SK-N-SH treated with all-trans-retinoic acid at 6 μM for 48 hours (cell line): ENCODE measurements at regions not wholly inside any gene's neighbourhood (a gene's known extent, or its start where the extent isn't known, plus 50 kb on each side); places are given as distances from the start of the nearest gene placed in this dataset.

Experiments used
- ATAC-seq: fragments of 200-7000 bp; cut with Tn5 transposase; 3 replicates; pipeline ENCODE4 v1.9.1; 2020; ENCODE audit warnings: mild to moderate bottlenecking, moderate library complexity
- ARNTL ChIP-seq: fragments of 450-650 bp; formaldehyde crosslinking; IDR thresholded peaks from 2 replicates; pipeline ENCODE4 v1.5.0; 2020; ENCODE audit warnings: low read depth, mild to moderate bottlenecking, moderate library complexity, borderline replicate concordance
- BACH2 ChIP-seq: fragments of 250-450 bp; sonication (Bioruptor Pico); IDR thresholded peaks from 2 replicates; pipeline ENCODE4 v1.9.0; 2021; ENCODE audit warnings: mild to moderate bottlenecking, borderline replicate concordance
- CREB5 ChIP-seq: fragments of 250-450 bp; sonication (Bioruptor Pico); IDR thresholded peaks from 2 replicates; pipeline ENCODE4 v1.5.1; 2020; ENCODE audit warnings: low read depth, mild to moderate bottlenecking, moderate library complexity
- CSRNP3 ChIP-seq: fragments of 250-450 bp; sonication (Bioruptor Pico); IDR thresholded peaks from 2 replicates; pipeline ENCODE4 v1.5.1; 2021; ENCODE audit warnings: mild to moderate bottlenecking, moderate library complexity
- ESRRG ChIP-seq: fragments of 250-450 bp; sonication (Bioruptor Pico); IDR thresholded peaks from 2 replicates; pipeline ENCODE4 v1.6.1; 2021; ENCODE audit warnings: mild to moderate bottlenecking
- GLIS3 ChIP-seq: fragments of 250-450 bp; sonication (Bioruptor Pico); IDR thresholded peaks from 2 replicates; pipeline ENCODE4 v1.5.0; 2020; ENCODE audit warnings: mild to moderate bottlenecking, moderate library complexity
- PATZ1 ChIP-seq: fragments of 250-450 bp; sonication (Bioruptor Pico); IDR thresholded peaks from 2 replicates; pipeline ENCODE4 v1.8.0; 2020; ENCODE audit warnings: mild to moderate bottlenecking, moderate library complexity, borderline replicate concordance
- POU6F1 ChIP-seq: fragments of 250-450 bp; sonication (Bioruptor Pico); IDR thresholded peaks from 2 replicates; pipeline ENCODE4 v1.8.0; 2021; ENCODE audit warnings: low read depth, mild to moderate bottlenecking, moderate library complexity, borderline replicate concordance
- PPARA ChIP-seq: fragments of 250-450 bp; sonication (Bioruptor Pico); IDR thresholded peaks from 2 replicates; pipeline ENCODE4 v1.5.0; 2020; ENCODE audit warnings: mild to moderate bottlenecking, borderline replicate concordance
- RARB ChIP-seq: fragments of 250-450 bp; sonication (Bioruptor Pico); IDR thresholded peaks from 2 replicates; pipeline ENCODE4 v1.8.0; 2021; ENCODE audit warnings: mild to moderate bottlenecking, moderate library complexity
- SNAI2 ChIP-seq: fragments of 250-450 bp; sonication (Bioruptor Pico); IDR thresholded peaks from 2 replicates; pipeline ENCODE4 v1.5.0; 2020; ENCODE audit warnings: mild to moderate bottlenecking, moderate library complexity
- TCF4 ChIP-seq: fragments of 250-450 bp; sonication (Bioruptor Pico); IDR thresholded peaks from 2 replicates; pipeline ENCODE4 v1.8.0; 2021; ENCODE audit warnings: mild to moderate bottlenecking, moderate library complexity, borderline replicate concordance
- TOX ChIP-seq: fragments of 250-450 bp; sonication (Bioruptor Pico); IDR thresholded peaks from 2 replicates; pipeline ENCODE4 v1.8.0; 2021; ENCODE audit warnings: mild to moderate bottlenecking, moderate library complexity, borderline replicate concordance
- TSHZ2 ChIP-seq: fragments of 250-450 bp; sonication (Bioruptor Pico); IDR thresholded peaks from 2 replicates; pipeline ENCODE4 v1.5.0; 2020; ENCODE audit warnings: mild to moderate bottlenecking, moderate library complexity
- ZC3H10 ChIP-seq: fragments of 250-450 bp; sonication (Bioruptor Pico); IDR thresholded peaks from 2 replicates; pipeline ENCODE4 v1.5.1; 2021; ENCODE audit warnings: mild to moderate bottlenecking, moderate library complexity
- ZFP30 ChIP-seq: fragments of 450-650 bp; formaldehyde crosslinking; IDR thresholded peaks from 2 replicates; pipeline ENCODE4 v1.5.0; 2022; ENCODE audit warnings: mild to moderate bottlenecking, moderate library complexity
- ZNF565 ChIP-seq: fragments of 450-650 bp; formaldehyde crosslinking; conservative IDR thresholded peaks from 2 replicates; pipeline ENCODE4 v1.5.0; 2020; ENCODE audit warnings: low read depth, mild to moderate bottlenecking, moderate library complexity
- ZNF70 ChIP-seq: fragments of 450-650 bp; formaldehyde crosslinking; IDR thresholded peaks from 2 replicates; pipeline ENCODE4 v1.5.0; 2020; ENCODE audit warnings: mild to moderate bottlenecking, moderate library complexity
- ZNF8 ChIP-seq: fragments of 450-650 bp; formaldehyde crosslinking; IDR thresholded peaks from 2 replicates; pipeline ENCODE4 v1.5.0; 2020; ENCODE audit warnings: mild to moderate bottlenecking, moderate library complexity

- TF ChIP-seq CREB5 (CRISPR knock-in tag) (no peak), CSRNP3 (CRISPR knock-in tag) (no peak), GLIS3 (CRISPR knock-in tag) (no peak), PPARA (CRISPR knock-in tag) (no peak), ZNF8 (CRISPR knock-in tag) (no peak), ZNF565 (CRISPR knock-in tag) (no peak), ARNTL (no peak), BACH2 (CRISPR knock-in tag) (no peak), RARB (CRISPR knock-in tag) (no peak), ZNF70 (CRISPR knock-in tag) (no peak)
Measured at GRCh38 chr2:122322815-122323214, 567.4 kb downstream of the TSN start (continued).

GRCh38 chr2:122323927-122324326 lies 568.5 kb downstream of the TSN start:
- TF ChIP-seq POU6F1 (CRISPR knock-in tag) (no peak), ZNF70 (CRISPR knock-in tag) (no peak), CREB5 (CRISPR knock-in tag) (no peak), PATZ1 (CRISPR knock-in tag) (no peak), TOX (no peak), ZC3H10 (CRISPR knock-in tag) (no peak)
- ATAC-seq = no peak

GRCh38 chr2:122326471-122326870 lies 571.0 kb downstream of the TSN start:
- TF ChIP-seq GLIS3 (CRISPR knock-in tag) (no peak), RARB (CRISPR knock-in tag) (no peak), BACH2 (CRISPR knock-in tag) (no peak)
- no peak for ATAC-seq

- no peak for ATAC-seq
- no peak for TF ChIP-seq ARNTL
- TF ChIP-seq ZNF8 (CRISPR knock-in tag) = no peak
- no peak for TF ChIP-seq ZFP30 (CRISPR knock-in tag)
- no peak for TF ChIP-seq GLIS3 (CRISPR knock-in tag)
- no peak for TF ChIP-seq BACH2 (CRISPR knock-in tag)
- no peak for TF ChIP-seq ZNF565 (CRISPR knock-in tag)
- no peak for TF ChIP-seq ESRRG
- TF ChIP-seq PATZ1 (CRISPR knock-in tag) = no peak
- TF ChIP-seq TSHZ2 = no peak
- no peak for TF ChIP-seq TCF4
- TF ChIP-seq POU6F1 (CRISPR knock-in tag) = no peak
- no peak for TF ChIP-seq SNAI2 (CRISPR knock-in tag)
- TF ChIP-seq CREB5 (CRISPR knock-in tag) = no peak
Measured at GRCh38 chr2:122328816-122329215, 573.4 kb downstream of the TSN start.
